Mesenchymal stem cell (in vitro differentiated cells and primary cell): ENCODE measurements at regions not wholly inside any gene's neighbourhood (a gene's known extent, or its start where the extent isn't known, plus 50 kb on each side); places are given as distances from the start of the nearest gene placed in this dataset.

ENCODE experiments used
- DNase-seq: peaks from one replicate; pipeline ENCODE4 v3.0.0-alpha.2; 2013
- H2AFZ ChIP-seq: one replicate; pipeline ENCODE4 v1.6.1; 2013; ENCODE audit warnings: low read depth, mild to moderate bottlenecking, control low read depth, inconsistent platforms, low read length, moderate library complexity
- H2AK5ac ChIP-seq: 2 replicates; pipeline ENCODE4 v1.6.1; 2013; ENCODE audit warnings: low read length, moderate library complexity, mild to moderate bottlenecking, inconsistent platforms; ENCODE audit not compliant: severe bottlenecking
- H2BK120ac ChIP-seq: one replicate; pipeline ENCODE4 v1.6.1; 2013; ENCODE audit warnings: low read depth, mild to moderate bottlenecking, inconsistent platforms, low read length, moderate library complexity
- H2BK12ac ChIP-seq, 2 experiments: one replicate each; pipeline ENCODE4 v1.6.1; 2013; ENCODE audit warnings: inconsistent platforms in 2 of 2, low read length in 2 of 2, mild to moderate bottlenecking in 2 of 2, moderate library complexity in 2 of 2, control low read depth in 1 of 2
- H2BK15ac ChIP-seq: one replicate; pipeline ENCODE4 v1.6.1; 2013; ENCODE audit warnings: mild to moderate bottlenecking, low read depth, inconsistent platforms; ENCODE audit not compliant: poor library complexity, severe bottlenecking
- H2BK5ac ChIP-seq: 2 replicates; pipeline ENCODE4 v1.6.1; 2013; ENCODE audit warnings: low read depth, mild to moderate bottlenecking, low read length, control low read depth, inconsistent platforms; ENCODE audit not compliant: poor library complexity, severe bottlenecking
- H3K14ac ChIP-seq, 2 experiments: one replicate each; pipeline ENCODE4 v1.6.1; 2013; ENCODE audit warnings: inconsistent platforms in 2 of 2, low read length in 2 of 2, control low read depth in 1 of 2, mild to moderate bottlenecking in 1 of 2, moderate library complexity in 1 of 2
- H3K18ac ChIP-seq, 2 experiments: one replicate each; pipeline ENCODE4 v1.6.1; 2013; ENCODE audit warnings: inconsistent platforms in 2 of 2, low read length in 2 of 2, control low read depth in 1 of 2, low read depth in 1 of 2, mild to moderate bottlenecking in 1 of 2
- H3K23ac ChIP-seq, 2 experiments: one replicate each; pipeline ENCODE4 v1.6.1; 2013; ENCODE audit warnings: inconsistent platforms in 2 of 2, low read length in 2 of 2, mild to moderate bottlenecking in 2 of 2, moderate library complexity in 2 of 2, control low read depth in 1 of 2
- H3K27ac ChIP-seq: 2 replicates; pipeline ENCODE4 v1.5.1; 2013; ENCODE audit warnings: mild to moderate bottlenecking, moderate library complexity, low read length, control low read depth, inconsistent platforms; ENCODE audit not compliant: poor library complexity, severe bottlenecking
- H3K27me3 ChIP-seq, 2 experiments: 2 replicates each; pipeline versions ENCODE4 v1.6.1 to v1.7.0; 2013; ENCODE audit warnings: low read length in 2 of 2, mild to moderate bottlenecking in 2 of 2, moderate library complexity in 2 of 2, control low read depth in 1 of 2, inconsistent platforms in 1 of 2; ENCODE audit not compliant: control insufficient read depth in 1 of 2, insufficient read depth in 1 of 2
- H3K36me3 ChIP-seq, 2 experiments: 2 replicates each; pipeline versions ENCODE4 v1.6.1 to v1.7.0; 2013; ENCODE audit warnings: low read length in 2 of 2, control low read depth in 1 of 2, inconsistent platforms in 1 of 2, low read depth in 1 of 2, mild to moderate bottlenecking in 1 of 2; ENCODE audit not compliant: insufficient read depth in 2 of 2, control insufficient read depth in 1 of 2
- H3K4ac ChIP-seq, 2 experiments: one replicate each; pipeline ENCODE4 v1.6.1; 2013; ENCODE audit warnings: inconsistent platforms in 2 of 2, low read length in 2 of 2, mild to moderate bottlenecking in 2 of 2, moderate library complexity in 2 of 2, control low read depth in 1 of 2, low read depth in 1 of 2
- H3K4me1 ChIP-seq: 2 replicates; pipeline ENCODE4 v1.6.1; 2013; ENCODE audit warnings: low read depth, low read length, control low read depth; ENCODE audit not compliant: control insufficient read depth, insufficient read depth
- H3K4me2 ChIP-seq: 2 replicates; pipeline ENCODE4 v1.6.1; 2013; ENCODE audit warnings: low read length, mild to moderate bottlenecking, inconsistent platforms; ENCODE audit not compliant: poor library complexity, severe bottlenecking
- H3K4me3 ChIP-seq, 2 experiments: 2 replicates each; pipeline versions ENCODE4 v1.5.1 to v1.7.0; 2013; ENCODE audit warnings: low read length in 2 of 2, mild to moderate bottlenecking in 2 of 2, control low read depth in 1 of 2, low read depth in 1 of 2; ENCODE audit not compliant: insufficient read depth in 1 of 2
- H3K79me1 ChIP-seq: replicated peaks from 2 replicates; pipeline ENCODE4 v1.6.1; 2013; ENCODE audit warnings: mild to moderate bottlenecking, control low read depth, low read length, inconsistent platforms; ENCODE audit not compliant: poor library complexity, severe bottlenecking
- H3K9ac ChIP-seq: 2 replicates; pipeline ENCODE4 v1.7.0; 2013; ENCODE audit warnings: mild to moderate bottlenecking, low read length, moderate library complexity
- H3K9me3 ChIP-seq: 2 replicates; pipeline ENCODE4 v1.7.0; 2013; ENCODE audit warnings: mild to moderate bottlenecking, low read length; ENCODE audit not compliant: control insufficient read depth
- H4K8ac ChIP-seq: one replicate; pipeline ENCODE4 v1.6.1; 2013; ENCODE audit warnings: inconsistent platforms, mild to moderate bottlenecking, low read length, moderate library complexity
- H4K91ac ChIP-seq: one replicate; pipeline ENCODE4 v1.6.1; 2013; ENCODE audit warnings: mild to moderate bottlenecking, low read length, inconsistent platforms
- WGBS: methylation state at CpG from one replicate; pipeline ENCODE4 v1.1.7; 2013; ENCODE audit warnings: mixed read lengths; 5-methylcytosine and 5-hydroxymethylcytosine counted together

GRCh38 chr15:98385752-98386381, 262.5 kb upstream of the IGF1R start:
- H4K91ac ChIP-seq = no peak overlapping the region
- H4K8ac ChIP-seq = no peak overlapping the region
- H3K4ac ChIP-seq = no peak overlapping the region
- no peaks in the 10 kb centered on the region for H3K9me3 ChIP-seq
- H3K9ac ChIP-seq = no peak overlapping the region
- no peak overlapping the region for H2AK5ac ChIP-seq
- H3K27me3 ChIP-seq = no peaks in the 10 kb centered on the region
- no peak overlapping the region for H3K27ac ChIP-seq
- no peaks in the 10 kb centered on the region for H3K36me3 ChIP-seq
- H2AFZ ChIP-seq = no peak overlapping the region
- H2BK12ac ChIP-seq = no peak overlapping the region
- H2BK5ac ChIP-seq = no peak overlapping the region
- H2BK15ac ChIP-seq = no peak overlapping the region
- H3K14ac ChIP-seq = no peak overlapping the region
- H3K18ac ChIP-seq = no peak overlapping the region
- WGBS = 66% methylated on average over 11 of the region's 11 CpGs
- no peak overlapping the region for H3K4me2 ChIP-seq
- H3K4me1 ChIP-seq = no peaks in the 10 kb centered on the region
- H3K23ac ChIP-seq = no peak overlapping the region
- H3K79me1 ChIP-seq = no peaks in the 10 kb centered on the region
- H2BK120ac ChIP-seq = no peak overlapping the region
- no peak for DNase-seq
- H3K4me3 ChIP-seq = no peak overlapping the region

DNA sequence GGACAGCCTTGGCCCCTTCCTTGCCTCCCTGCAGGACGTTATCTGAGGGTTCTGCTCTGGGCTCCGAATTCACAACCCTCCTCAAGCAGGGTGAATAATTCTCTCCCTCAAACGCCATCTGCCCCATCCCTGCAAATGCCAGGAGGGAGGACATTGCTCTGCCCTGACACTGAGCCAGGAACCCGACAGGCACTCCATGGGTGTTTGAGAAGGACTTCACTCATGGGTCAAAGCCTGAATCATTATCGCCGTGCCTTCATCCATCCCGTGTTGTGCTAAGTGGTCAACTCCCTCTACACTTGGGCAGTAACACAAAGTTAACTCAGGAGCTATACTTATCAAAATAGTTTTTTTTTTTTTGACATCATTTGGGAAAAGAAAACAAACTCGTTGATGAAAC, 261.8 kb upstream of the IGF1R start:
- Histone ChIP-seq H2BK120ac (no peak overlapping the region), H3K4me2 (no peak overlapping the region), H2BK15ac (no peak overlapping the region), H3K79me1 (no peaks in the 10 kb centered on the region), H2AFZ (no peak overlapping the region), H3K36me3 (no peaks in the 10 kb centered on the region), H3K27ac (no peak overlapping the region), H3K23ac (no peak overlapping the region), H4K91ac (no peak overlapping the region), H2BK5ac (no peak overlapping the region), H3K9me3 (no peaks in the 10 kb centered on the region), H2BK12ac (no peak overlapping the region), H3K4ac (no peak overlapping the region), H4K8ac (no peak overlapping the region), H2AK5ac (no peak overlapping the region), H3K14ac (no peak overlapping the region), H3K4me1 (no peaks in the 10 kb centered on the region), H3K27me3 (no peaks in the 10 kb centered on the region), H3K9ac (no peak overlapping the region), H3K18ac (no peak overlapping the region), H3K4me3 (no peak overlapping the region)
- 66% methylated on average over 8 of the region's 8 CpGs for WGBS
- no peak for DNase-seq

- H2BK12ac ChIP-seq = no peak overlapping the region
- H2AFZ ChIP-seq = no peak overlapping the region
- H3K27ac ChIP-seq = no peak overlapping the region
- H4K91ac ChIP-seq = no peak overlapping the region
- no peak overlapping the region for H3K9ac ChIP-seq
- no peaks in the 10 kb centered on the region for H3K4me1 ChIP-seq
- no peak overlapping the region for H2BK5ac ChIP-seq
- no peak overlapping the region for H2BK120ac ChIP-seq
- no peak overlapping the region for H3K18ac ChIP-seq
- no peaks in the 10 kb centered on the region for H3K27me3 ChIP-seq
- H4K8ac ChIP-seq = no peak overlapping the region
- H2BK15ac ChIP-seq = no peak overlapping the region
- 49% methylated on average over 2 of the region's 2 CpGs for WGBS
- no peaks in the 10 kb centered on the region for H3K79me1 ChIP-seq
- H3K14ac ChIP-seq = no peak overlapping the region
- H3K23ac ChIP-seq = no peak overlapping the region
- H3K9me3 ChIP-seq = no peaks in the 10 kb centered on the region
- no peak overlapping the region for H3K4me2 ChIP-seq
- H2AK5ac ChIP-seq = no peak overlapping the region
- H3K4me3 ChIP-seq = no peak overlapping the region
- H3K4ac ChIP-seq = no peak overlapping the region
- DNase-seq = no peak
- no peaks in the 10 kb centered on the region for H3K36me3 ChIP-seq
Measured at GRCh38 chr15:98387866-98388265, 260.5 kb upstream of the IGF1R start.

- Histone ChIP-seq H3K14ac (no peak overlapping the region), H3K79me1 (no peaks in the 10 kb centered on the region), H3K4me1 (no peaks in the 10 kb centered on the region), H3K4ac (no peak overlapping the region), H4K91ac (no peak overlapping the region), H2BK12ac (no peak overlapping the region), H2AK5ac (no peak overlapping the region), H3K4me3 (no peak overlapping the region), H3K9me3 (no peaks in the 10 kb centered on the region), H2BK5ac (no peak overlapping the region), H2AFZ (no peak overlapping the region), H2BK120ac (no peak overlapping the region), H2BK15ac (no peak overlapping the region), H3K23ac (no peak overlapping the region), H3K36me3 (no peaks in the 10 kb centered on the region), H4K8ac (no peak overlapping the region), H3K27ac (no peak overlapping the region), H3K18ac (no peak overlapping the region), H3K4me2 (no peak overlapping the region), H3K27me3 (no peaks in the 10 kb centered on the region), H3K9ac (no peak overlapping the region)
- no peak for DNase-seq
- WGBS = 96% methylated on average over 6 of the region's 7 CpGs
Measured at GRCh38 chr15:98390946-98391530, 257.3 kb upstream of the IGF1R start.
